ENCODE measurements at regions not wholly inside any gene's neighbourhood (a gene's known extent, or its start where the extent isn't known, plus 50 kb on each side); places are given as distances from the start of the nearest gene placed in this dataset.

GRCh38 chr22:26732284-26732683 is 74.9 kb downstream of the MIAT start:
- DNase-seq: no peak

- no peak for DNase-seq
Observed at GRCh38 chr22:26734339-26735018, 77.1 kb downstream of the MIAT start.

GRCh38 chr22:26735019-26735409 is 77.6 kb downstream of the MIAT start:
- no peak for DNase-seq

- no peak for DNase-seq
Observed at GRCh38 chr22:26737262-26737661, 79.9 kb downstream of the MIAT start.

- peak; percentile 69 for DNase-seq
Observed at GRCh38 chr22:26740253-26740652, 82.9 kb downstream of the MIAT start.

- no peak for DNase-seq
Observed at GRCh38 chr22:26743149-26743548, 85.8 kb downstream of the MIAT start.

GRCh38 chr22:26744892-26745808 is 87.8 kb downstream of the MIAT start:
- no peak for DNase-seq

- no peak for DNase-seq
Observed at GRCh38 chr22:26746311-26746710, 88.9 kb downstream of the MIAT start.

- no peak for DNase-seq
Observed at GRCh38 chr22:26748845-26749244, 91.5 kb downstream of the MIAT start.

- no peak for DNase-seq
Observed at GRCh38 chr22:26751217-26751616, 93.8 kb downstream of the MIAT start.

- DNase-seq: peak; percentile 26
Observed at GRCh38 chr22:26753125-26753862, 95.9 kb downstream of the MIAT start.

- peak; percentile 70 for DNase-seq
Observed at GRCh38 chr22:26756675-26757293, 99.4 kb downstream of the MIAT start.

GRCh38 chr22:26757496-26757895 is 100.1 kb downstream of the MIAT start:
- DNase-seq: no peak

GRCh38 chr22:26762503-26763472 is 105.4 kb downstream of the MIAT start:
- no peak for DNase-seq

- DNase-seq: no peak
Observed at GRCh38 chr22:26763633-26764361, 106.4 kb downstream of the MIAT start.

GRCh38 chr22:26766510-26767350 is 109.3 kb downstream of the MIAT start:
- DNase-seq: no peak

GRCh38 chr22:26767351-26768155 is 110.2 kb downstream of the MIAT start:
- DNase-seq: no peak

- no peak for DNase-seq
Observed at GRCh38 chr22:26768156-26768515, 110.7 kb downstream of the MIAT start.

GRCh38 chr22:26768952-26769351 is 111.6 kb downstream of the MIAT start:
- no peak for DNase-seq
